HuH-7 (cell line): ENCODE measurements at regions not wholly inside any gene's neighbourhood (a gene's known extent, or its start where the extent isn't known, plus 50 kb on each side); places are given as distances from the start of the nearest gene placed in this dataset.
"Not testable (repeated sequence)": the region's sequence is repeated elsewhere in the genome, so short reads cannot be mapped to it uniquely, and the experiment has no call there.

Experiments
- DNase-seq: peaks from one replicate; pipeline ENCODE4 v3.0.0; 2011; ENCODE audit warnings: low spot score

GRCh38 chr14:34063042-34063441, 112.2 kb upstream of the EGLN3 start:
- DNase-seq: no peak

GRCh38 chr14:34062353-34062973, 111.6 kb upstream of the EGLN3 start:
- no peak for DNase-seq

GRCh38 chr14:34060651-34060999, 109.8 kb upstream of the EGLN3 start:
- DNase-seq: no peak

GRCh38 chr14:34059925-34060650, 109.2 kb upstream of the EGLN3 start:
- peak; percentile 48 for DNase-seq

- no peak for DNase-seq
Measured at GRCh38 chr14:34059037-34059924, 108.4 kb upstream of the EGLN3 start.

GRCh38 chr14:34058510-34058909, 107.6 kb upstream of the EGLN3 start:
- no peak for DNase-seq

- DNase-seq: no peak
Measured at GRCh38 chr14:34056046-34056445, 105.2 kb upstream of the EGLN3 start.

GRCh38 chr14:34055157-34055950, 104.5 kb upstream of the EGLN3 start:
- no peak for DNase-seq

- no peak for DNase-seq
Measured at GRCh38 chr14:34053666-34054065, 102.8 kb upstream of the EGLN3 start.

GRCh38 chr14:34052658-34053014, 101.8 kb upstream of the EGLN3 start:
- no peak for DNase-seq

- peak; percentile 15 for DNase-seq
Measured at GRCh38 chr14:34051966-34052657, 101.2 kb upstream of the EGLN3 start.

GRCh38 chr14:34050606-34051005, 99.7 kb upstream of the EGLN3 start:
- no peak for DNase-seq

- DNase-seq: no peak
Measured at GRCh38 chr14:34049790-34050189, 98.9 kb upstream of the EGLN3 start.

- not testable (repeated sequence) for DNase-seq
Measured at GRCh38 chr14:34049187-34049586, 98.3 kb upstream of the EGLN3 start.

- no peak for DNase-seq
Measured at GRCh38 chr14:34046799-34047520, 96.1 kb upstream of the EGLN3 start.

GRCh38 chr14:34044666-34045306, 93.9 kb upstream of the EGLN3 start:
- no peak for DNase-seq

- DNase-seq: no peak
Measured at GRCh38 chr14:34044373-34044637, 93.4 kb upstream of the EGLN3 start.

- DNase-seq: no peak
Measured at GRCh38 chr14:34043627-34044372, 92.9 kb upstream of the EGLN3 start.

- DNase-seq: no peak
Measured at GRCh38 chr14:34041220-34041619, 90.3 kb upstream of the EGLN3 start.

- no peak for DNase-seq
Measured at GRCh38 chr14:34040766-34041165, 89.9 kb upstream of the EGLN3 start.
